ENCODE measurements at regions not wholly inside any gene's neighbourhood (a gene's known extent, or its start where the extent isn't known, plus 50 kb on each side); places are given as distances from the start of the nearest gene placed in this dataset.

DNA sequence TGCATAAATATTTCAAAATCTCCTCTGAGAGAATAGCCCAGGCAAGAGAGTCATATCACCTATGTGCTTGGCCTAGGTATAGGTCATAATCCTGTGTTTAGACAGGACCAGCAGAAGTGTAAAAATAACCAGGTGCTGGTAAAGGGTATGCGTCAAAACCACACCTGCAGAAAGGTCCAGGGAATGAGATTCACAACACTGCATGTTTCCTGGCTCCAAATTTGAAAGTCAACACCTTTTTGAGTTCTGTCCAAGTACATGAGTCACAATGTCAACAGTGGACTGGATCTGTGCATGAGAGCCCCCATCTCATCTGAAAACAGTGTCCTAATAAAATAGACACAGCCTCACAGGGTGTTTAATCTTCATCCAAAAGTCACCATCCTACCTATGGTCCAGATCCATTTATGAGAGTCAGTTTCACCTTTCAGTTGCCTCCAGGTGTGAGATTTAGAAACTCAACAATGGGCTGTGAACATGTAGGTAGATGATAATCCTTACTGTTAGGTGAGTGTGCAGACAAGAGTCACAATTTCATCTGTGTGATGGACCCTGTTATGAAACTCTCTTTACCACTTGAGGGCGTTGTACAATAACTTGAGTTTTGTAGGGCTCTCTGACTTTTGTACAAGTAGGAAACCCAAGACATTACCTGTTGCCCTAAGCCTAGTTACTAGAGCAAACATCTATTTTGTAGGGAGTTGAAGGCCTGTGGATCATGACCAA lies 2100.7 kb downstream of the TP53TG3F start:
- Histone ChIP-seq H3K27me3 (ENCODE audit: insufficient read depth, low read length) (no peaks in the 10 kb centered on the region), H3K4me1 (ENCODE audit: insufficient read depth, low read length) (no peaks in the 10 kb centered on the region), H3K4me3 (ENCODE audit: low read length) (no peak overlapping the region), H3K9me3 (ENCODE audit: low read depth, low read length) (peaks cover 9% of the 10 kb centered on the region)

DNA sequence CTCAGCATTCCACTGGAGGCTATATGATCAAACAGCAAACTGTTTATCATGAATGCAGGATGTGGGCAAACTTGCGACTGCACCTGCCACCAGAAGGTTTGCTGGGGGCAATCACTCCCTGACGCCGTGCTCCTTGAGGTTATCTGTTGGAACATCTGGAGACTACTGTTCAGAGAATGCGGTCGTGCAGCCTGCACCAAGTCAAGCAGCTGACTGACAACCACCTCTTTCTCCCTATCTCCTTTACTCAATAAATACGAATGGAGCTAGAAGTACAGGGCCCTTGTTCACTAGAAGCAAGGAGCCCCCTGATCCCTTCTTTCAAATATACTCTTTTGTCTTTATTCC lies 2101.2 kb downstream of the TP53TG3F start:
- H3K9me3 ChIP-seq (ENCODE audit: low read depth, low read length), result peaks cover 5% of the 10 kb centered on the region
- no peak overlapping the region for H3K4me3 ChIP-seq (ENCODE audit: low read length)
- H3K4me1 ChIP-seq (ENCODE audit: insufficient read depth, low read length), result no peaks in the 10 kb centered on the region
- H3K27me3 ChIP-seq (ENCODE audit: insufficient read depth, low read length), result no peaks in the 10 kb centered on the region

DNA sequence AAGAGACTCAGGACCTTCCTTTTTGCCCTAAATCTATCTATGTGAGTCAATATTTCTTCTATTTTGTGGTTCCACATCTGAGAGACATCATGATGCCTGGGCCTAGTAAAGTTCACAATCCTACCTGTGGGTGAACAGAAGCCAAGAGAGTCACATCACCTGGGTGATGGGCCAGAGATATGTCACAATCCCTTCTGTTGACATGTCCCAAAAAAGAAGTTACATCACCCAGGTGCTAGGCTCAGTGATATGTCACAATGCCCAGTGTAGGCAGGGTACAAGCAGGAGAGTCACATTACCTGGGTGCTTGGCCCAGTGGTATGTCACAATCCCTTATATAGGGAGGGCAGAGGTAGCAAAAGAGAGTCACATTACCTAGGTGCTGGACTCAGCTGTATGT lies 2101.9 kb downstream of the TP53TG3F start:
- no peaks in the 10 kb centered on the region for H3K27me3 ChIP-seq (ENCODE audit: insufficient read depth, low read length)
- H3K9me3 ChIP-seq (ENCODE audit: low read depth, low read length), result peaks cover 5% of the 10 kb centered on the region
- H3K4me3 ChIP-seq (ENCODE audit: low read length), result no peak overlapping the region
- H3K4me1 ChIP-seq (ENCODE audit: insufficient read depth, low read length), result no peaks in the 10 kb centered on the region

DNA sequence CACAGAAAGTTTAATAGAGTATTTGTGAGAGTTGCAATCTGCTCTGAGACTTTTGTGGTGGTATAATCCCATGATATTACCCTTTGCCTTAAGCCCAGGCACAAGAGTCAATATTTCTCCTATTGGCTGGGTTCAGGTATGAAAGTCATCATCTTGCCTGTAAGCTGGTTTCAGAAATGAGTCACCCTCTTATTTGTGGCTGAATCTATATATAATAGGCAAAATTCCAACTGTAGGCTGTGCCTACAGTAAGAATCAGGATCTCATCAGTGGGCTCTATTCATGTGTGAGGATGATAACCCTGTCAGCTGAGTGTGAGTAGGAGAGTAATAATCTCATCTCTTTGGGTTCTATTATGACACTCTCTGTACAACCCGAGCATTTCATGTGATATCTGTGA lies 2103.1 kb downstream of the TP53TG3F start:
- H3K9me3 ChIP-seq (ENCODE audit: low read depth, low read length), result peaks cover 5% of the 10 kb centered on the region
- no peaks in the 10 kb centered on the region for H3K4me1 ChIP-seq (ENCODE audit: insufficient read depth, low read length)
- no peak overlapping the region for H3K4me3 ChIP-seq (ENCODE audit: low read length)
- H3K27me3 ChIP-seq (ENCODE audit: insufficient read depth, low read length), result no peaks in the 10 kb centered on the region

DNA sequence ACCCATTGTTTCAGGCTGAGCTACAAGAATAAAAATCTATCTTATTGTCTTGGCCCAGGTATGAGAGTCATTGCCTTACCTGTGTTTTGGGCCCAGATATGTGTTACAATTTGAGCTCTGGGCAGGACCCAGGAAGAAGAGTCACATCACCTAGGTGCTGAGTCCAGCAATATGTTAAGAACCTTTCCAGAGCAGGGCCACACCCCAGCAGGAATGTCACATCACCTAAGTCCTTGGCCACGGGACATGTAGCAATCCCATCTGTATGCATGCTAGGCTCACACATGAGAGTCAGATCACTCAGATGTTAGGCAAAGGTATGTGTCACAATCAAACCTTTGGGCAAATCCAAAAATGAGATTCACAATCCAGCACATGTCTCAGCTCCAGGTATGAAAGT lies 2103.5 kb downstream of the TP53TG3F start:
- H3K4me1 ChIP-seq (ENCODE audit: insufficient read depth, low read length), result no peaks in the 10 kb centered on the region
- H3K4me3 ChIP-seq (ENCODE audit: low read length), result no peak overlapping the region
- peaks cover 5% of the 10 kb centered on the region for H3K9me3 ChIP-seq (ENCODE audit: low read depth, low read length)
- H3K27me3 ChIP-seq (ENCODE audit: insufficient read depth, low read length), result no peaks in the 10 kb centered on the region

DNA sequence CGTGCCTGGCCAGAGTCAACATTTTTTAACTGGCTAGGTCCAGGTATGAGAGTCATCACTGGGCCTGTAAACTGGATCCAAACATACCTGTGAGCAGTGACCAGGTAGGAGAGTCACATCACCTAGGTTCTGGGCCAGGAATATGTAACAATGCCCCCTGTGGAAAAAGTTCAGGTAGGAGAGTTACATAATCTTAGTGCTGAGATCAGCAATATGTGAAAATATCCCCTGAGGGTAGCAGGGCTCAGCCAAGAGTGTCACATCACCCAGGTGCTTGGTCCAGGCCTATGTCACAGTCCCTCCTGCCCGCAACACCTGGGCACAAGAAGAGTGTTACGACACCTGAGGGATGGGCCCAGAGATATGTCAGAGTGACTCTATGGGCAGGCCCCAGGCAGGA lies 2104.7 kb downstream of the TP53TG3F start:
- Histone ChIP-seq H3K4me1 (ENCODE audit: insufficient read depth, low read length) (no peaks in the 10 kb centered on the region), H3K9me3 (ENCODE audit: low read depth, low read length) (no peaks in the 10 kb centered on the region), H3K27me3 (ENCODE audit: insufficient read depth, low read length) (no peaks in the 10 kb centered on the region), H3K4me3 (ENCODE audit: low read length) (no peak overlapping the region)

DNA sequence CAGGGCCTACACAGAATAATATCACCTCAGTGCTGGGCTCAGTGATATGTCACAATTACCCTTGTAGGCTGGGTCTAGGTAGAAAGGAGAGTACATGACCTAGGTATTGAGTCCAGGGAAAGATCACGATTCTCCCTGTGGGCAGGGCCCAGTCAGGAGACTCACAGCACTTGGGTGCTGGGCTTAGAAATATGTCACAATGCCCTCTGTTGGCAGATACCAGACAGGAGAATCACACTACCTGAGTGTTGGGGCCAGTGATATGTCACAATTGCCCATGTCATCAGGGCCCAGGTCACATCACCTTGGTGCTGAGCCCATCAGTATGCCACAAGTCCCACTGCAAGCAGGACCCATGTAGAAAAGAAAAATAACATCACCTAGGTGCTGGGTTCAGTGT lies 2105.5 kb downstream of the TP53TG3F start:
- no peaks in the 10 kb centered on the region for H3K27me3 ChIP-seq (ENCODE audit: insufficient read depth, low read length)
- no peak overlapping the region for H3K4me3 ChIP-seq (ENCODE audit: low read length)
- H3K4me1 ChIP-seq (ENCODE audit: insufficient read depth, low read length), result no peaks in the 10 kb centered on the region
- H3K9me3 ChIP-seq (ENCODE audit: low read depth, low read length), result no peaks in the 10 kb centered on the region

DNA sequence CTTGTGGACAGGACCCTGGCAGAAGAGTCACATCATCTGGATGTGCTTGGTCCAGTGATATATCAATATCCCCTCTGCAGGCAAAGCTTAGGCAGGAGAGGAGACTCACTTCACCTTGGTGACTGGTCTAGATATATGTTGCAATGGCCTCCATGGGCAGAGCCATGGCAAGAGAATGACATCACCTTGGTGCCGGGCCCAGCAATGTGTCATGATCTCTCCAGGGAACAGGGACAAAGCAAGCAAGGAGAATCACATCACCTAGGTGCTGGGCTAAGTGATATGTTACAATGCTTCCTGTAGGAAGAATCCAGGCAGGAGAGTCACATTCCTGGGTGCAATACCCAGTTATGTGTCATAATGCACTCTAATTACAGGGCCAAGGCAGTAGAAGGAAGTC lies 2106.2 kb downstream of the TP53TG3F start:
- Histone ChIP-seq H3K4me1 (ENCODE audit: insufficient read depth, low read length) (no peaks in the 10 kb centered on the region), H3K27me3 (ENCODE audit: insufficient read depth, low read length) (no peaks in the 10 kb centered on the region), H3K9me3 (ENCODE audit: low read depth, low read length) (no peaks in the 10 kb centered on the region), H3K4me3 (ENCODE audit: low read length) (no peak overlapping the region)

DNA sequence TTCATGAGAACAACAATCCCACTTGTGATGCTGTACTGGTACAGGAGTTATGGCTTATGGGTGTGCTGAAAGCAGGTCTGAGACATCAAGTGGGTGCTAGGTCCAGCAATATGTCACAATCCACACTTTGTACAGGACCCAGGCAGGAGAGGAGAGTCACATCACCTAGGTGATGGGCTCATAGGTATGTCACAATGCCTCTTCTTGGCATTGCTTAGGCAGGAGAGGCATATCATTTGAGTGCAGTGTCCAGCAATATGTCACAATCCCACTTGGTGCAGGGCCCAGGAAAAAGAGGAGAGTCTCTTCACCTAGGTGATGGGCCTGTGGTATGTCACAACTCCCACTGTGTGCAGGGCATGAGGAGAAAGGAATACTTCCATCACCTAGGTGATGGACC lies 2110.0 kb downstream of the TP53TG3F start:
- Histone ChIP-seq H3K27me3 (ENCODE audit: insufficient read depth, low read length) (no peaks in the 10 kb centered on the region), H3K4me1 (ENCODE audit: insufficient read depth, low read length) (no peaks in the 10 kb centered on the region), H3K4me3 (ENCODE audit: low read length) (no peak overlapping the region), H3K9me3 (ENCODE audit: low read depth, low read length) (no peaks in the 10 kb centered on the region)

DNA sequence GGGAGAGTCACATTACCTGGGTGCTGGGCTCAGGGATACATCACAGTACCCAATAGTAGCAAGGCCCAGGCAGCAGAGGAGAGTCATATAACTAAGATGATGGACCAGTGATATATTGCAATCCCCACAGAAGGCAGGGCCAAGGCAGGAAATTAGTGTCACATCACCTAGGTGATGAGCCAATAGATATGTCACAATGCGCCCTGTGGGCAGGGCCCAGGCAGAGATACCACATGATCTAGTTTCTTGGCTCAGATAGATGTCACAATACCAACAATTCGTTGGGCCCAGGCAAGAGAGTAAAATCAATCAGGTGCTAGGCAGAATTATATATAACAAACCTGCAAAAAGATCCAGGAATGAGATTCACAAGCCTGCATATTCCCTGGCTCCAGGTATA lies 2111.5 kb downstream of the TP53TG3F start:
- Histone ChIP-seq H3K9me3 (ENCODE audit: low read depth, low read length) (no peaks in the 10 kb centered on the region), H3K4me1 (ENCODE audit: insufficient read depth, low read length) (no peaks in the 10 kb centered on the region)

DNA sequence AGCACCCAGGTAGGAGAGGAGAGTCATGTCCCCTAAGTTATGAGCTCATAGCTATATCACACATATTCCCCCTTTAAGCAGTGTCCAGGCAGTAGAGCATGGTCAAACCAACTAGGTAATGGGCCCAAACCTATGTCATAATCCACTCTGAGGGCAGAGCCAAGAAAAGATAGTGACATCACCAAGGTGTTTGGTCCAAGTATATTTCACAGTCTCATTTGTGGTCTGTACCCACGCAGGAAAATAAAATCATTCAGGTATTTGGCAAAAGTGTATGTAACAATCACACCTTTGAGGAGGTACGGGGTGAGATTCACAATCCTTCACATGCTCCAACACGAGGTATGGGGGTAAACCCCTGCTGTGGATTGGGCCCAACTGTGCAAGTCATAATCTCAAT lies 2112.8 kb downstream of the TP53TG3F start:
- Histone ChIP-seq H3K9me3 (ENCODE audit: low read depth, low read length) (no peaks in the 10 kb centered on the region), H3K27me3 (ENCODE audit: insufficient read depth, low read length) (no peaks in the 10 kb centered on the region), H3K4me3 (ENCODE audit: low read length) (no peak overlapping the region), H3K4me1 (ENCODE audit: insufficient read depth, low read length) (no peaks in the 10 kb centered on the region)

More for the DNA sequence above, 2111.5 kb downstream of the TP53TG3F start:
- H3K4me3 ChIP-seq (ENCODE audit: low read length), result no peak overlapping the region
- no peaks in the 10 kb centered on the region for H3K27me3 ChIP-seq (ENCODE audit: insufficient read depth, low read length)

DNA sequence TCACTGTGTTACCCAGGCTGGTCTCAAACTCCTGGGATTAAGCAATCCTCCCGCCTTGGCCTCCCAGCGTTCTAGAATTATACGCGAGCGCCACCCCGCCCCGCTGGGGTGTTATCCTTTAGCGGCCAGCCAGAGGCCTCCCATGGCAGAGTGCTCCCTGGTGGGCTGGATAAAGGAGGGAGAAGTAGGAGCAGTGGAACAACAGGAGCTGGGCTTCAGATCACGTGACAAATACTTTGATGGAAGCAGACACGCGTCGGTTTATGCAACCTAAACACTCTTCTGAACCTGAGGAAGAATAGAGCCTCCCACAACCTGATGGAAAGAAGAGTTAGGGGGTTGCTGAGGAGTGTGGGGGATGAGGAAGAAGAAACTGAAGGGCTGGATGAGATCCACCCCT lies 2114.0 kb downstream of the TP53TG3F start:
- Histone ChIP-seq H3K4me1 (ENCODE audit: insufficient read depth, low read length) (no peaks in the 10 kb centered on the region), H3K9me3 (ENCODE audit: low read depth, low read length) (no peaks in the 10 kb centered on the region), H3K27me3 (ENCODE audit: insufficient read depth, low read length) (no peaks in the 10 kb centered on the region), H3K4me3 (ENCODE audit: low read length) (no peak overlapping the region)

DNA sequence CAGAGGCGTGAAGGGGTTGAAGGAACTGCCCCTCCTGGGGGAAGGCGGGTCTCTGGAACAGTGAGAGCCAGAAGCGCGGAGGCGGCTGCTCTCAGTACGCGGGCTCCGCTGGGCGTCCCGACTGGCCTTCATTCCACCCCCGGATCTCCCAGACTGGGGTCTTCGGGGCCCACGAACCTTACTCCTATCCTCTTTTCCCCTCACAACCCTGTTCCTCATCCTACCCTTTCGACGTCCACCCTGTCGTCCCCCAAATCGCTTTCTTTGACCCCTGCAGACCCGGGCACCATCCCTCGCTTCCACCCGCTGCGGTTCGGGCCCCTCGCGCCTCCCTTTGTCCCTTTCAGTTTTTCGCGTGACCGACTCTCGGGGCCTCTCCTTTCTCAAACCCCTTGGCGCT lies 2114.6 kb downstream of the TP53TG3F start:
- Histone ChIP-seq H3K4me3 (ENCODE audit: low read length) (no peak overlapping the region), H3K9me3 (ENCODE audit: low read depth, low read length) (no peaks in the 10 kb centered on the region)

DNA sequence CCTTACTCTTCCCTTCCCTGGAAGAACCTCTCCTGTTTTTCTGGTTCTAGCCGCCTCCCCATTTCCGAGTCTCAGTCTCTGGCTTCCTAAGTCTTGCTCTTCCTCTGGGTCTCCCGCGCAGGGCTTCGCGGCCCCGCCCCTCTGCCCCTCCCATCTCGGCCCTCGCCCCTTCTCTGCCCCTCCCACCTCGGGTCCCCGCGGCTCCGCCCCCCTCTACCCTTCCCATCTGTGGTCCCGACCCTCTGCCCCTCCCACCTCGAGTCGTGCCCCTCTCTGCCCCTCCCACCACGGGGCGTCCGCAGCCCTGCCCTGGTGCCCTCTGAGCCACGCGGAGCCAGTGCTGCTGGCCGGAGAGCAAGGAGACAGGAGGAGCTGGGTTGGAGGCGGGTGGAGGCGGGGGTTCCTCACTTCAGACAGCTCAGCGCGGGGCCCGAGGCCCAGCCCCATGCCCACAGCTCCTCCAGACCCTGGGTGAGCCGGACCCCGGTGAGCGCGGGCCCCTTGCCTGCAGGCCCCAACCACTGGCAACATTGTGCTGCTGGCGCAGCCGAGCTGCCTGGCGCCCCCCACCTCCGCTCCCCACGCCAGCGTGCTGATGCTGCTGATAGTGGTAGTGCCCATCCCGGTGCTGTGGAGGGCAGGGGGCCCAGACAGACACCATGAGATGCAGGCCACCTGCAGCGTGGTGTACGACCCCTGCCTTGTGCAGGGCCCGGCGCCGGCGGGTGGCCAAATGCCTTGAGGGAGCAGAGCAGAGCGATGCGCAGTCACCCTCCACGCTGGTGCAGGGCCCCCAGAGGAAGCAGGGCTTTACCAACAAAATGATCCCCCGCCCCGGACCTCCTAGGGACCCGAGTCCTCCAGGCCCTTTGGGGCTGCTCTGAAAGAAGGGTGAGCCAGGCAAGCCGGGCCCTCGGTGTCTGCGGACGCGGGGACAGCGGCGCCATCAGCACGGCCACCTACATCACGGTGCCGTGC lies 2115.3 kb downstream of the TP53TG3F start:
- H3K4me3 ChIP-seq (ENCODE audit: low read length), result no peak overlapping the region
- no peaks in the 10 kb centered on the region for H3K27me3 ChIP-seq (ENCODE audit: insufficient read depth, low read length)
- no peaks in the 10 kb centered on the region for H3K4me1 ChIP-seq (ENCODE audit: insufficient read depth, low read length)
- H3K9me3 ChIP-seq (ENCODE audit: low read depth, low read length), result no peaks in the 10 kb centered on the region

More for the DNA sequence above, 2114.6 kb downstream of the TP53TG3F start:
- H3K27me3 ChIP-seq (ENCODE audit: insufficient read depth, low read length), result no peaks in the 10 kb centered on the region
- H3K4me1 ChIP-seq (ENCODE audit: insufficient read depth, low read length), result no peaks in the 10 kb centered on the region

DNA sequence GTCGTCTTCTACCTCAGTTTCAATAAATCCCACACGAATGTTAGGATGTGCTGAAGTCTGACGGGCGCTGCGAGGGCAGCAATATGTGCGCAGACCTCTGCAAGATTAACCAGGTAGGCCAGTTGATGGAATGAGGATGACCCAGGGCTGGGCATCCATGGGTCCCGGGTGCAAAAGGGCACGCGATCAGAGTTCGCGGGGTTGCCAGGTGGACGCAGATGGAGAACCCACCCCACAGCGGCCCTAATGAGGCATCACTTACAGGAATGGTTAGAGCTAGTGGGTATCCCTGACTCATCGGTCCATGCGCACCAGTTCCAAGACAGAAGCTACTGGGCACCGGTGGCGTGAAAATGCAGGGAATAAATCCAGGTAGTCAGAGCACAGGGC lies 2116.0 kb downstream of the TP53TG3F start:
- Histone ChIP-seq H3K9me3 (ENCODE audit: low read depth, low read length) (no peaks in the 10 kb centered on the region), H3K4me3 (ENCODE audit: low read length) (no peak overlapping the region), H3K27me3 (ENCODE audit: insufficient read depth, low read length) (no peaks in the 10 kb centered on the region), H3K4me1 (ENCODE audit: insufficient read depth, low read length) (no peaks in the 10 kb centered on the region)
